Fibroblast of lung (primary cell): ENCODE measurements at regions not wholly inside any gene's neighbourhood (a gene's known extent, or its start where the extent isn't known, plus 50 kb on each side); places are given as distances from the start of the nearest gene placed in this dataset.

Experiments used
- DNase-seq, 2 donors: peaks; one replicate each; pipeline versions ENCODE4 v3.0.0 to v3.0.0-alpha.2; 2010; ENCODE audit warnings: low read depth in 2 of 2
- H2AFZ ChIP-seq: 2 replicates; pipeline ENCODE4 v1.5.1; 2012; ENCODE audit warnings: low read length, control low read depth, inconsistent platforms
- H3K27ac ChIP-seq: 2 replicates; pipeline ENCODE4 v1.5.1; 2011; ENCODE audit warnings: low read length, control low read depth; ENCODE audit not compliant: insufficient read depth
- H3K27me3 ChIP-seq: 2 replicates; pipeline ENCODE4 v1.5.1; 2011; ENCODE audit warnings: mild to moderate bottlenecking, low read length; ENCODE audit not compliant: control insufficient read depth, insufficient read depth
- H3K36me3 ChIP-seq: 2 replicates; pipeline ENCODE4 v1.5.1; 2011; ENCODE audit warnings: low read length; ENCODE audit not compliant: control insufficient read depth, insufficient read depth
- H3K4me1 ChIP-seq: 2 replicates; pipeline ENCODE4 v1.5.1; 2011; ENCODE audit warnings: low read length; ENCODE audit not compliant: control insufficient read depth, insufficient read depth; ENCODE audit errors: extremely low read depth
- H3K4me2 ChIP-seq: 2 replicates; pipeline ENCODE4 v1.5.1; 2011; ENCODE audit warnings: low read length, control low read depth; ENCODE audit not compliant: insufficient read depth; ENCODE audit errors: extremely low read depth
- H3K4me3 ChIP-seq, 4 experiments: fragments of 200-600 bp in 1 of 4; sonication (generic) in 1 of 4; replicated peaks in 1 of 4; 2 replicates each; pipeline ENCODE4 v1.5.1; 2011 to 2016; ENCODE audit warnings: low read length in 4 of 4, low read depth in 3 of 4, mild to moderate bottlenecking in 3 of 4, control low read depth in 2 of 4, inconsistent platforms in 1 of 4, mixed read lengths in 1 of 4; ENCODE audit not compliant: insufficient read depth in 1 of 4; ENCODE audit errors: control extremely low read depth in 1 of 4
- H3K79me2 ChIP-seq: 2 replicates; pipeline ENCODE4 v1.5.1; 2012; ENCODE audit warnings: mild to moderate bottlenecking, low read length, inconsistent platforms; ENCODE audit not compliant: control insufficient read depth, insufficient read depth
- H3K9ac ChIP-seq: 2 replicates; pipeline ENCODE4 v1.5.1; 2011; ENCODE audit warnings: mild to moderate bottlenecking, low read length, control low read depth; ENCODE audit not compliant: insufficient read depth
- H3K9me3 ChIP-seq: 2 replicates; pipeline ENCODE4 v1.5.1; 2012; ENCODE audit warnings: low read depth, low read length; ENCODE audit not compliant: control insufficient read depth, insufficient read depth
- H4K20me1 ChIP-seq: 2 replicates; pipeline ENCODE4 v1.5.1; 2011; ENCODE audit warnings: low read length; ENCODE audit not compliant: control insufficient read depth, insufficient read depth; ENCODE audit errors: extremely low read depth
- CTCF ChIP-seq, 2 donors: IDR thresholded peaks in 1 of 2; conservative IDR thresholded peaks in 1 of 2; 1 replicate in 1 of 2; 2 replicates in 1 of 2; pipeline ENCODE4 v1.5.1; 2011 to 2012; ENCODE audit warnings: low read length in 2 of 2, control low read depth in 1 of 2, inconsistent platforms in 1 of 2, low read depth in 1 of 2, mild to moderate bottlenecking in 1 of 2
- EZH2 ChIP-seq: IDR thresholded peaks from 2 replicates; pipeline ENCODE4 v1.5.1; 2012; ENCODE audit warnings: low read length, control low read depth, mild to moderate bottlenecking; ENCODE audit errors: missing control alignments

DNA sequence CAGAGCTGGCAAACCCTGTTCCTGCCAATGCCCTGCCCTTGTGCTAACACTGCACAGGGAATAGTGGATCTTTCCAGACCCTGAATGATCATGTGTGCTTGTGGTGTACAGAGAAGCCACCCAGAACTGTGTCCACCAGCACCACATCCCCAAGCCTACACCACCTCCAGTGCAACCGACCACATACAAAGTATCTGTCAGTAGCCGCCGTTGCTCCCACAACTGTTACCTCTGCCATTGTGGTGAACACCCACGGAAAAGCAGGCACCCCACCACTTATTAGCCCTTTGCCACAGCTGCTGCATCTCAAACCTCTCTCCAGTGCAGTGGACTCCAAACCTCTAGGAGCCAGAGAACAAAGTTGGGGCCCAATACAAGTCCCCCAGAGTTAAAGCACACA lies 1049.6 kb downstream of the TRHDE start:
- no peak overlapping the region for H3K27ac ChIP-seq
- no peaks in the 10 kb centered on the region for H3K27me3 ChIP-seq
- TF ChIP-seq CTCF (conservative IDR thresholded peaks at IDR 0.05 in 1 of 2, IDR thresholded peaks at IDR 0.05 in 1 of 2; ENCODE audit: low read depth in 1 of 2, low read length in 2 of 2) (no peak), EZH2 (no peak)
- no peaks in the 10 kb centered on the region for H3K79me2 ChIP-seq
- no peak overlapping the region for H3K9ac ChIP-seq
- no peaks in the 10 kb centered on the region for H3K36me3 ChIP-seq
- no peaks in the 10 kb centered on the region for H4K20me1 ChIP-seq
- H3K4me3 ChIP-seq, result no peak overlapping the region
- no peak overlapping the region for H2AFZ ChIP-seq
- H3K4me2 ChIP-seq, result no peak overlapping the region
- no peaks in the 10 kb centered on the region for H3K9me3 ChIP-seq
- no peak for DNase-seq
- no peaks in the 10 kb centered on the region for H3K4me1 ChIP-seq

DNA sequence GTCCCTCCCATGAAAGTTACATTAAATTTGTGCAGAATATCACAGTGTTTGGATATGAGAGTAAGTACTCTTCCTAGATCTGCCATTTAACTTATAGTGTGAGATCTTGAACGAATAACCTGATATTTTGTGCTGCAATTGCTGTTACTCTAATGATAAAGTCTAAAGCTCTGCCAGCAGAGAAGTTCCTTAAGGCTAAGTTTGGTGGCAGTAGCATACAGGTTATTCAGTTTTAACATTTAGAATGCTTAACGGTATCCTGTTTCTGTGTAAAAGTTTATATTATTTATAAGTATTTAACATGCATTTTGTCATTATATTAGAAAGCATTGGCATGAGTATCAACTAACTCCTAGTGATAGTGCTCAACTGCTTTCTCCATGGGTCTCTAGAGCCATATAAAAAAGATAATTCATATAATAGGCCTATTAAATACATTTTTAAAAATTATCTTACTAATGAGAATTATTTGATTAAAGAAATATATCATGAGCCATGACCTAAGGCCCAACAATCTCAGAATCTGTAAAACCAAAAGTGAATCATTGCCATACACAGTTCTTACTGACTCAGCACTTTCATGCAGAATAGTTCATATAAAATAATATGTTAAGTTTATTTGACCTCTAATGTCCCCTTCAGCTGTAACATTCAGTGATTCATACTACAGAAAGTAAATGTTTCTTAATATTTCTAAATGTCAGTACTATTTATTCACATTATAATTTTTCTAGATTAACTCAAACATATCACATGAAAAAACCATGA lies 1058.6 kb downstream of the TRHDE start:
- H3K4me3 ChIP-seq, result no peak overlapping the region
- H3K9me3 ChIP-seq, result no peaks in the 10 kb centered on the region
- H3K27ac ChIP-seq, result no peak overlapping the region
- TF ChIP-seq EZH2 (no peak), CTCF (conservative IDR thresholded peaks at IDR 0.05 in 1 of 2, IDR thresholded peaks at IDR 0.05 in 1 of 2; ENCODE audit: low read depth in 1 of 2, low read length in 2 of 2) (no peak)
- no peak overlapping the region for H2AFZ ChIP-seq
- H3K4me2 ChIP-seq, result no peak overlapping the region
- no peaks in the 10 kb centered on the region for H3K4me1 ChIP-seq
- no peaks in the 10 kb centered on the region for H3K36me3 ChIP-seq
- H3K27me3 ChIP-seq, result no peaks in the 10 kb centered on the region
- H4K20me1 ChIP-seq, result no peaks in the 10 kb centered on the region
- no peaks in the 10 kb centered on the region for H3K79me2 ChIP-seq
- H3K9ac ChIP-seq, result no peak overlapping the region
- no peak for DNase-seq

- Histone ChIP-seq H3K36me3 (no peaks in the 10 kb centered on the region), H3K27ac (no peak overlapping the region), H3K9ac (no peak overlapping the region), H4K20me1 (no peaks in the 10 kb centered on the region), H3K27me3 (no peaks in the 10 kb centered on the region), H3K4me1 (no peaks in the 10 kb centered on the region), H3K79me2 (no peaks in the 10 kb centered on the region), H3K4me3 (no peak overlapping the region), H2AFZ (no peak overlapping the region), H3K4me2 (no peak overlapping the region), H3K9me3 (no peaks in the 10 kb centered on the region)
- DNase-seq, result no peak
- no peak for TF ChIP-seq EZH2
- no peak for TF ChIP-seq CTCF (conservative IDR thresholded peaks at IDR 0.05 in 1 of 2, IDR thresholded peaks at IDR 0.05 in 1 of 2; ENCODE audit: low read depth in 1 of 2, low read length in 2 of 2)
Observed at GRCh38 chr12:73341559-73342247, 1069.5 kb downstream of the TRHDE start.
